GM12865 (cell line): ENCODE measurements at regions not wholly inside any gene's neighbourhood (a gene's known extent, or its start where the extent isn't known, plus 50 kb on each side); places are given as distances from the start of the nearest gene placed in this dataset.

Experiments
- DNase-seq: peaks from one replicate; pipeline ENCODE4 v3.0.0; 2010; ENCODE audit warnings: low read depth
- H3K4me3 ChIP-seq: 2 replicates; pipeline ENCODE4 v1.5.1; 2011; ENCODE audit warnings: mild to moderate bottlenecking, low read depth, low read length, control low read depth
- CTCF ChIP-seq: IDR thresholded peaks from 2 replicates; pipeline ENCODE4 v1.5.1; 2011; ENCODE audit warnings: low read length, control low read depth, low read depth, inconsistent platforms; ENCODE audit not compliant: insufficient read depth; ENCODE audit errors: missing control alignments

DNA sequence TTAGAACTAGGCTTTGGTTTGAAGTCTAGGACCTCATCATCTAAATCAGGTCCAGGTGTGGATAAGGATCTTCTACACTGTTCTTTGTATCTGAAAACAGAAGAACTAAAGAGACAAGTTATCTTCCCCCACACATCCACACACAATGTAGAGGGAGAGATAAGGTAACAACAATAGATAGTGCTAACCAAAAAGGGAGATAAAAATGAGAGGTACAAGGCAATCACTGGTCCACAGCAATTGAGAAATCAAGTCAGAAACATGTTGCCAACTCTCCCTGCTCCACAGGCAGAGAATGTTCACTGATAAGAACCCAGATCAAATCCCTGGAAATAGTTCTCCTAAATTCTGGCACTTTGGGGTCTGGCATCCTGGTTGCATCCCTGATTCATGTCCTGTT lies 75.8 kb upstream of the LHX8 start:
- H3K4me3 ChIP-seq = no peak overlapping the region
- no peak for TF ChIP-seq CTCF

DNA sequence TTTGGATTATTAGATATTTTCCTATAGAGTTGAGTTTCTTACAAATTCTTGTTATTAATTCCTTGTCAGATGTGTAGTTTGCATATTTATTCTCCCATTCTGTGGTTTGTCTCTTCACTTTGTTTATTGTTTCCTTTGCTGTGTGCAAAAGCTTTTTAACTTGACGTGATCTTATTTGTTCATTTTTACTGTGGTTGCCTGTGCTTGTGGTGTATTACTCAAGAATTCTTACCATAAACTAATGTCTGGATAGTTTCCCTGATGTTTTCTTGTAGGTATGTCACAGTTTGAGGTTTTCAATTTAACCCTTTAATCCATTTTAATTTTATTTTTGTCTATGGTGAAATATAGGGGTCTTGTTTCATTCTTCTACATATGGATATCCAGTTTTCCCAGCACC lies 72.1 kb upstream of the LHX8 start:
- DNase-seq = no peak
- no peak for TF ChIP-seq CTCF
- no peak overlapping the region for H3K4me3 ChIP-seq

More for the DNA sequence above, 75.8 kb upstream of the LHX8 start:
- no peak for DNase-seq

- DNase-seq = no peak
- H3K4me3 ChIP-seq = no peak overlapping the region
- no peak for TF ChIP-seq CTCF
These were observed 66.2 kb upstream of the LHX8 start for GRCh38 chr1:75067975-75068374.

DNA sequence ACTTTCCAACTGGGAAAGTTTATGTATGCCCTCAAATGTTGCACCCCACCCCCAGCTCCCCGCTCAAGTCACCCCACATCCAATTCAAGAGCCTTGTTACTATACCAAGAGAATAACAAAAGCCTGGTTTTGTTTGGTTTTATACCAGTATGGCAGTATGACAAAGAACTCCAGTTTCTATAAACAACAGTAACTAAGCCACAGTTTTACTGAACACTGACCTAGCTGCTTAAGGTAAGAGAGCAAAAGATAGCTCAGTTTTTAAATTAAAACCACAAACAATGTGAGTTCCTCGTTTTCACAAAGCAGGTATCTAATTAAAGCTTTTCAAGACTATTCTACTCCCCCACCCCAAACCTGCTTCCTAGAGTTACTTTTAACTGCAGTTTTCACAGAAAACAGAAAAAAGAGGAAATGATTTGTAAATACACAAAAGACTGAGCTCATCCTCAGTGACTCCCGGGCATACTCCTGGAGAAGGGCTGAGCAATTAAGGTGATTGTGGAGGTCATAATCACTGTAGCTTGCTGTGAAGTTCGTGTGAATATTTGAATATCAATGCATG lies 59.3 kb upstream of the LHX8 start:
- H3K4me3 ChIP-seq = no peak overlapping the region
- no peak for TF ChIP-seq CTCF
- DNase-seq = no peak

GRCh38 chr1:75079538-75080290 lies 54.5 kb upstream of the LHX8 start:
- H3K4me3 ChIP-seq = no peak overlapping the region
- TF ChIP-seq CTCF = no peak
- no peak for DNase-seq

DNA sequence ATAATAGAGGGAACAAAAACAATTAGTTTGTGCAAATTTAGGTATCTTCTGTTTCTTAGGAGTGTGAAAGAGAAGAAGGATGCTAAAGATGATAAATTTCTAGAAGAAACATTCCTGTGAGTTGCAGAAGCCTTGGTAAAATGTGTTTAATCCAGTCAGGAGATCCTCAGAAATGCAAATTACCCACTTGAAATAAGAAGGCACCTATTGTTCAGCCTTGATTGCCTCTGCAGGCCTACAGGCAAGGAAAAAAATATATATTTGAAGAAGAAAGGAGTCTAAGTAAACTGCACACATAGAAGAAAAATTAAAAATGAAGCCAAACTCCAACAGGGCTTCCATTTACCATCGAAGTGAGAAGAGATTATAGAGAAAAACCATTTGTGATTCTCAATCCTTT lies 51.0 kb upstream of the LHX8 start:
- DNase-seq = no peak
- no peak overlapping the region for H3K4me3 ChIP-seq
- no peak for TF ChIP-seq CTCF
